HG02884 (cell line): ENCODE measurements at regions not wholly inside any gene's neighbourhood (a gene's known extent, or its start where the extent isn't known, plus 50 kb on each side); places are given as distances from the start of the nearest gene placed in this dataset.

Experiments
- ATAC-seq: cut with Tn5 transposase; IDR thresholded peaks from one replicate; pipeline ENCODE4 v1.9.1; 2021; ENCODE audit warnings: mild to moderate bottlenecking, moderate library complexity; ENCODE audit not compliant: unreplicated experiment

DNA sequence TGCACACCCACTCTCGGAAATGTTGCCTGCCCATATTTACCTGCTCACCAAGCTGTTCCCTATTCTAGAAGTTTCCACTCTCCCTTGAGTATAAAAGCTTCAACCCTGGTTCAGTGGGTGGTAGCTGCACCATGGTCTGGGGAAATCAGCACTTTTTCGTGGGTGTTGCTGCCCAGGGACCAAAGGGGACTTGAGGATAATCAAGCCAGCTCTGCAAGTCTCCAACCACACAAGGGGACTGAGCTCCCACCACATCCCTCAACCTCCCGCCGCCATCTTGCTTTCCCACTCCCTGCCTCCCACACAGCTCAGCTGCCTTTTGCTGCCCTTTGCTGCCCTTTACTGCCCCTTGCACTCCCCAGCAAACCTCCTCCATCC is 210.0 kb downstream of the AUH start:
- ATAC-seq = no peak

- no peak for ATAC-seq
Observed at GRCh38 chr9:91154686-91155085, 207.0 kb downstream of the AUH start.

DNA sequence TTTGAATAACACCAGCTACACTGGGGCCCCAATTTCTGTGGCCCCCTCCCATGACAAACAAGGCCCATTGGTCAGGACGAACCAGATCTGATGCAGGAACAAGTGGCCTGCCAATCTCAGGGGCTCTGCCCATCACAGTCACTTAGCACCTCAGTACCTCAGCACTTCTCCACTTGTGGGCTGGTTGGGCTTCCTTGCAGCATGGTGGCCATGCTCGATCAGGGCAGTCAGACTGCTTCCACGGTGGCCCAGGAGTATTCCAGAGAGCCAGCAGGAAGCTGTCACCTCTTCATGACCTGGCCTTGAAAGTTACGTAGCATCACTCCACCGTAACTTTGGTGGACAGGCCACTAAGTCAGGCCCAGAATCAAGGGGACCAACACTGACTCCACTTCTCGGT is 206.5 kb downstream of the AUH start:
- no peak for ATAC-seq

DNA sequence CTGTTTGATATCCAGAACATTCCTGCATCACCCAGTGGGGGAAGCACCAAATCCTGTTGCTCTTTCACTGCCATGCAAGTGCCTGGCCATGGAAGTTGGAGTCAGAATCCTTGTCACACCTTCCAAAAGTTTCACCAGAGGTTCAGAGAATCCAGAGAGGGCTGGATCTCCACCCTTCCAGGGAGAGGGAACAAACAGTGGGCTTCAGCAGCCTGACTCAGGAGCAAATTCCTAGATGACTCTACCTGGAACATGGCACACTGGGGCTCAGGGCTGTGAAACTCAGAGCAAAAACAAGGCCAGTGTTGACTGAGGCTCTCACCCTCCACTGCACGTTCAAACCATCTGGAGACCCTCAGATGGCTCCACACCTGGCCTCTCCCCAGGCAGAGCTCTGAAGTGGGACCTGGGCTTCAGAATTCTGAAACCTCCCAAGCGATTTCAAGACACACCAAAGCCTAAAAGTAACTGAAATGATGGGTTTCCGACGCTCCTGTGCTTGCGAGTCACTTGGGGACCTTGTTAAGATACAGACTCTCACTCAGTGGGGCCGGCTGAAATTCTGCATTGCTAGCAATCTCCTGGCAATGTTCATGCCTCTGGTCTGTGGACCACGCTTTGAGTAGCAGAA is 205.9 kb downstream of the AUH start:
- no peak for ATAC-seq

DNA sequence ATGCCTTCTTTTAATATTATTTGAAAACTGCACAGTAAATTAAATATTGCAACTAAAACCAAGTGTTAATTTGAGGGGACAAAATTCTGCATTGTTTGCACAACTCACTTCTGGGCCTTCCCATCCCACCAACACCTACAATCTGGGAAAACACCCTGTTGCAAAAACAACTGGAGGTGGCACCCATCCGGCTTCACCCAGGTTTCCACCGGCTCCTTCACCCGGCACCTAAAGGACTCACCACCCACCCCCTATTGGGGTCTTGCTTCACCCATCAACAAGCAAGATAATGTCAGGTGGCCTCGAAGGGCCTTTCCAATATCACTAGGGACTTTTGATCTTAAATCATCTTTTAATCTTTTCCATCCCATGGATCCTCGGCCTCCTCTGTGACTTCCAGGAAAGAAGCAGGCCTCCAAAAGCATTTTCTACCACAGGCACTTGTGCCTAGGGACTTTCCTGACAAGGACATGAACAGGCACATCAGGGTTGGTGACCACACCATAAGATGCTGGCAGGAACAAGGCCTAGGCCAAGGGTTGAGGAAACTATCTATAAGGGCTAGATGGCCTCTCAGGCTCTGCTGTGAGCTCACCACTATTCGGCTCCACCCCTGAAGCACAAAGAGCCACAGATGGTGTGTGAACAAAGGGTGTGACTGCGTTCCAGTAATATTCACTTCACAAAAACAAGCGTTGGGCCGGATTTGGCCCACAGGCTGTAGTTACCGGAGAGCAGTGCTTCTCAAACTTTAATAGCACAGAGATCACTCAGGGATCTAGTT is 205.1 kb downstream of the AUH start:
- ATAC-seq = no peak

GRCh38 chr9:91157883-91158282 is 203.8 kb downstream of the AUH start:
- no peak for ATAC-seq

- ATAC-seq = no peak
Observed at GRCh38 chr9:91158286-91158685, 203.4 kb downstream of the AUH start.

- ATAC-seq = no peak
Observed at GRCh38 chr9:91158946-91159345, 202.8 kb downstream of the AUH start.

GRCh38 chr9:91159664-91160121 is 202.0 kb downstream of the AUH start:
- ATAC-seq = no peak

DNA sequence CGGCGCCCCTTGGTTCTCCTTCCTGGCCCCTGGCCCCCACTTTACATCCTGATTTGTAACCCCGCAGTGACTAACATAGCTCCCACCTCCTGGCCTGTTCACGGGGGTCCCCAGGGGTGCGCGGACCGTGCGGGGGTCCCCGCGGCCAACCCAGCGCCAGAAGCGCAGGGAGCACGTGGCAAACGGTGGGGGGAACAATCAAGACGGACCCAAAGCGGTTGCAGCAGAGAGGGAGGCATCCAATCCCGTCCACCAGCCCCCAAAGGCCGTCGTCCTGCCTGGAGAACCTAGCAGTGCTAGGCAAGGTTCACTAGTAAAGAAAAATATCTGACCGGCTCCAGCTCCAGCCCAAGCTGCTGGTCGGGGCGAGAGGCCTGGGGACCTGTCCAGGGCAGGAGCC is 201.5 kb downstream of the AUH start:
- ATAC-seq = no peak

- no peak for ATAC-seq
Observed at GRCh38 chr9:91160599-91161464, 200.9 kb downstream of the AUH start.

- no peak for ATAC-seq
Observed at GRCh38 chr9:91161465-91162300, 200.0 kb downstream of the AUH start.

DNA sequence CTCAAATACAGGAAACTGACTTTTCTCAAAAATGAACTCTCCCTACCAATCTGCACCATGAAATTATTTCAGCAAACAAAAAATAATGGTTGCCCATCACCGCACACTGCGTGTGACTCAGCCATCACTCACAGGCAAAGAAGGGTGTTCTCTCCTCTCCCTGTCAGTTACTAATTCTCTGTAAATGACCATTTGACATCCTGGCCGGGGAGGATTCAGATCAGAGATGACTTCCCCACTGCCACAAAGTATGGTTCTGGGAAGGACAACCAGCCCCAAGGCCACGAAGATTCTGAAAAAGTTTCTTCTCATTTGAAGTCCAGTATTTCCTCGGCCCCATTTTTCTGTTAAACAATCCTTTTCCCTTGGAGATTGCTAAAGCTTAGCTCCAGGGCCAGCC is 199.4 kb downstream of the AUH start:
- no peak for ATAC-seq

DNA sequence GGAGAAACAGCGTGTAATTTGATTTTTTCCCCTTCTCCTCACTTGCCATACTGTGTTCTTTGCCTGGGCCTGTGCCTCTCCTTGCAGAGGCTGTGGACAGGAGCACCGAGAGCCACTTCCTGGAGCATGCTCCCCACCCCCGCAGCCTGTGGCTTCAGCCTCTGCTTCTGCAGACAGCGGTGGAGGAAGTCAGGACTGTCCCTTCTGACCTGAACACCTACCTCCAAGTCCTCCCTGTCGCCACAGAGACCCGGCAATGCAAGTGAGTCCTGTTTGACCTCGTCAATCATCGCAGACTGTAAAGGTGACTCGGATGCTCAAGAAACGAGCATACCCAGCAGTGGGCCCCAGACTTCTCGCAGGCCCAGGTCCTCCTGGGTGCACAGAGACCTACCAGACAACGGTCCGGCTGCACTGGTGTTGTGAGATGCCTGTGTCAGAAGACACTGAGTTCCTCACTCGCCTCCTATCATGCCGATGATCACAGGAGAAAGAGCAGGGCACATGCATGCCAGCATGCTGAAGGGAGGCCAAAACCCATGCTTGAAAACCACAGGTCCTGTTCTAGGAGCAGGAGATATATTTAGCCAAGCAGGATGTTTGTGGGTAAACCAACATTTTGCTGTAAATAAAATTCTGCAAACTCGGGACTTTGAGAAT is 198.8 kb downstream of the AUH start:
- peak; percentile 69 for ATAC-seq

DNA sequence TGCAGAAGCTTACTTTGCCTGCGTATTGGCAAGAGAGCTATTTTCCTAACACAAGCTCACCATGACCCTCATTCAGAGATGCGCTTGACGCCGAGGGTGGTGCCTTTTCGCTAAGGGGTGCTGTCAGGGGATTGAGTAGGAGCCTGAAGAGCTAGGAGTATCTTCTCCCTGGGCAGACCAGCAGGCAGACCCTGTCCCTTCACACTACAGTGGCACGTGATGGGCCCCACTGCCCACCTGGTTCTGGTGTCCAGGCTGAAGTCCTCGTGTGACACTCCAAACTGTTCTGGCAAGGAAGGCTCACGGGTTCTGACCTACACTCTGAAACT is 198.3 kb downstream of the AUH start:
- ATAC-seq = peak; percentile 8

GRCh38 chr9:91163773-91164471 is 197.8 kb downstream of the AUH start:
- no peak for ATAC-seq
